IPS-15b (cell line): ENCODE measurements at regions not wholly inside any gene's neighbourhood (a gene's known extent, or its start where the extent isn't known, plus 50 kb on each side); places are given as distances from the start of the nearest gene placed in this dataset.
"Not testable (repeated sequence)": the region's sequence is repeated elsewhere in the genome, so short reads cannot be mapped to it uniquely, and the experiment has no call there.

Experiments
- H3K27me3 ChIP-seq: one replicate; pipeline ENCODE4 v1.6.1; 2013; ENCODE audit warnings: low read length; ENCODE audit not compliant: control insufficient read depth, insufficient read depth
- H3K36me3 ChIP-seq: one replicate; pipeline ENCODE4 v1.6.1; 2013; ENCODE audit warnings: low read length; ENCODE audit not compliant: control insufficient read depth, insufficient read depth
- H3K4me1 ChIP-seq: one replicate; pipeline ENCODE4 v1.6.1; 2013; ENCODE audit warnings: mild to moderate bottlenecking, low read length; ENCODE audit not compliant: control insufficient read depth, insufficient read depth
- H3K4me3 ChIP-seq: one replicate; pipeline ENCODE4 v1.5.1; 2013; ENCODE audit warnings: low read depth, low read length
- H3K9ac ChIP-seq: one replicate; pipeline ENCODE4 v1.6.1; 2013; ENCODE audit warnings: low read depth, mild to moderate bottlenecking, low read length
- H3K9me3 ChIP-seq: one replicate; pipeline ENCODE4 v1.6.1; 2013; ENCODE audit warnings: mild to moderate bottlenecking, low read length; ENCODE audit not compliant: control insufficient read depth, insufficient read depth

- Histone ChIP-seq H3K9me3 (no peaks in the 10 kb centered on the region), H3K36me3 (no peaks in the 10 kb centered on the region), H3K4me1 (no peaks in the 10 kb centered on the region), H3K9ac (no peak overlapping the region), H3K4me3 (no peak overlapping the region), H3K27me3 (peaks cover 65% of the 10 kb centered on the region)
Measured at GRCh38 chr4:104905546-104905945, 241.1 kb upstream of the TET2 start.

GRCh38 chr4:104906276-104906675 lies 240.4 kb upstream of the TET2 start:
- H3K27me3 ChIP-seq, result peaks cover 72% of the 10 kb centered on the region
- no peak overlapping the region for H3K9ac ChIP-seq
- no peaks in the 10 kb centered on the region for H3K4me1 ChIP-seq
- no peaks in the 10 kb centered on the region for H3K36me3 ChIP-seq
- no peaks in the 10 kb centered on the region for H3K9me3 ChIP-seq
- no peak overlapping the region for H3K4me3 ChIP-seq

GRCh38 chr4:104907074-104907649 lies 239.5 kb upstream of the TET2 start:
- Histone ChIP-seq H3K36me3 (no peaks in the 10 kb centered on the region), H3K27me3 (peaks cover 79% of the 10 kb centered on the region), H3K9ac (no peak overlapping the region), H3K9me3 (no peaks in the 10 kb centered on the region), H3K4me1 (no peaks in the 10 kb centered on the region), H3K4me3 (no peak overlapping the region)

- H3K36me3 ChIP-seq, result no peaks in the 10 kb centered on the region
Measured at GRCh38 chr4:104907991-104908390, 238.7 kb upstream of the TET2 start.

GRCh38 chr4:104909376-104909775 lies 237.3 kb upstream of the TET2 start:
- H3K9me3 ChIP-seq, result no peaks in the 10 kb centered on the region
- no peak overlapping the region for H3K4me3 ChIP-seq
- no peak overlapping the region for H3K9ac ChIP-seq
- H3K36me3 ChIP-seq, result no peaks in the 10 kb centered on the region
- H3K27me3 ChIP-seq, result peaks cover 93% of the 10 kb centered on the region
- H3K4me1 ChIP-seq, result no peaks in the 10 kb centered on the region

More at GRCh38 chr4:104907991-104908390, 238.7 kb upstream of the TET2 start:
- no peaks in the 10 kb centered on the region for H3K9me3 ChIP-seq
- H3K27me3 ChIP-seq, result peaks cover 86% of the 10 kb centered on the region
- H3K4me3 ChIP-seq, result no peak overlapping the region
- no peak overlapping the region for H3K9ac ChIP-seq
- H3K4me1 ChIP-seq, result no peaks in the 10 kb centered on the region

GRCh38 chr4:104912518-104912917 lies 234.2 kb upstream of the TET2 start:
- Histone ChIP-seq H3K9me3 (no peaks in the 10 kb centered on the region), H3K4me1 (peaks cover 3% of the 10 kb centered on the region), H3K9ac (no peak overlapping the region), H3K4me3 (no peak overlapping the region), H3K27me3 (peaks cover 88% of the 10 kb centered on the region), H3K36me3 (no peaks in the 10 kb centered on the region)

GRCh38 chr4:104915373-104915772 lies 231.3 kb upstream of the TET2 start:
- peaks cover 3% of the 10 kb centered on the region for H3K4me1 ChIP-seq
- H3K4me3 ChIP-seq, result no peak overlapping the region
- no peaks in the 10 kb centered on the region for H3K36me3 ChIP-seq
- no peaks in the 10 kb centered on the region for H3K9me3 ChIP-seq
- no peak overlapping the region for H3K9ac ChIP-seq
- peaks cover 93% of the 10 kb centered on the region for H3K27me3 ChIP-seq

- Histone ChIP-seq H3K27me3 (peaks cover 93% of the 10 kb centered on the region), H3K4me3 (no peak overlapping the region), H3K9ac (no peak overlapping the region), H3K4me1 (peaks cover 3% of the 10 kb centered on the region), H3K36me3 (no peaks in the 10 kb centered on the region), H3K9me3 (no peaks in the 10 kb centered on the region)
Measured at GRCh38 chr4:104915864-104916263, 230.8 kb upstream of the TET2 start.

GRCh38 chr4:104919406-104919805 lies 227.3 kb upstream of the TET2 start:
- Histone ChIP-seq H3K36me3 (no peaks in the 10 kb centered on the region), H3K4me3 (no peak overlapping the region), H3K27me3 (peaks cover 85% of the 10 kb centered on the region), H3K4me1 (peaks cover 3% of the 10 kb centered on the region), H3K9me3 (no peaks in the 10 kb centered on the region), H3K9ac (no peak overlapping the region)

GRCh38 chr4:104930298-104930697 lies 216.4 kb upstream of the TET2 start:
- H3K9ac ChIP-seq, result no peak overlapping the region
- H3K27me3 ChIP-seq, result peaks cover 25% of the 10 kb centered on the region
- H3K4me1 ChIP-seq, result no peaks in the 10 kb centered on the region
- H3K36me3 ChIP-seq, result no peaks in the 10 kb centered on the region
- no peak overlapping the region for H3K4me3 ChIP-seq
- H3K9me3 ChIP-seq, result no peaks in the 10 kb centered on the region

GRCh38 chr4:104930745-104931736 lies 215.6 kb upstream of the TET2 start:
- H3K36me3 ChIP-seq, H3K4me3 ChIP-seq, H3K4me1 ChIP-seq, H3K9me3 ChIP-seq, H3K9ac ChIP-seq: not testable (repeated sequence)
- H3K27me3 ChIP-seq, result peaks cover 21% of the 10 kb centered on the region

GRCh38 chr4:104938624-104939023 lies 208.1 kb upstream of the TET2 start:
- Histone ChIP-seq H3K36me3 (no peaks in the 10 kb centered on the region), H3K9me3 (no peaks in the 10 kb centered on the region), H3K4me3 (no peak overlapping the region), H3K4me1 (no peaks in the 10 kb centered on the region), H3K27me3 (no peaks in the 10 kb centered on the region), H3K9ac (no peak overlapping the region)
